GM18519 (cell line): ENCODE measurements at regions not wholly inside any gene's neighbourhood (a gene's known extent, or its start where the extent isn't known, plus 50 kb on each side); places are given as distances from the start of the nearest gene placed in this dataset.
"Not testable (repeated sequence)": the region's sequence is repeated elsewhere in the genome, so short reads cannot be mapped to it uniquely, and the experiment has no call there.

Experiments
- ATAC-seq: cut with Tn5 transposase; IDR thresholded peaks from one replicate; pipeline ENCODE4 v1.9.1; 2021; ENCODE audit warnings: mild to moderate bottlenecking, moderate library complexity; ENCODE audit not compliant: unreplicated experiment, low FRiP score

- ATAC-seq: peak; percentile 79
Measured at GRCh38 chr5:163106098-163106497, 331.3 kb upstream of the CCNG1 start.

DNA sequence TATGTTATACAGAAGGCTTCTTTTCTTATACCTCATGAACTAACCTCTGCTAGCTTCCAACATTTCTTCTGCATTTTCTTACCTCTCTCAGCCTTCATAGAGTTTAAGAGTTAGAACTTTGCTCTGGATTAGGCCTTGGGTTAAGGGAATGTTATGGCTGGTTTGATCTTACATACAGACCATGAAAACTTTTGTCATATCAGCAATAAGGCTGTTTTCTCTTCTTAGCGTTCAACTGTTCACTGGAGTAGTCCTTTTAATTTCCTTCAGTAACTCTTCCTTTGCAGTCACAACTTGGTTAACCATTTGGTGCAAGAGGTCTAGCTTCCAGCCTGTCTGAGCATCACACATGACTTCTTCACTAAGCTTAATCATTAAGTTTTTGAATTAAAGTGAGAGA lies 329.0 kb upstream of the CCNG1 start:
- ATAC-seq: no peak

DNA sequence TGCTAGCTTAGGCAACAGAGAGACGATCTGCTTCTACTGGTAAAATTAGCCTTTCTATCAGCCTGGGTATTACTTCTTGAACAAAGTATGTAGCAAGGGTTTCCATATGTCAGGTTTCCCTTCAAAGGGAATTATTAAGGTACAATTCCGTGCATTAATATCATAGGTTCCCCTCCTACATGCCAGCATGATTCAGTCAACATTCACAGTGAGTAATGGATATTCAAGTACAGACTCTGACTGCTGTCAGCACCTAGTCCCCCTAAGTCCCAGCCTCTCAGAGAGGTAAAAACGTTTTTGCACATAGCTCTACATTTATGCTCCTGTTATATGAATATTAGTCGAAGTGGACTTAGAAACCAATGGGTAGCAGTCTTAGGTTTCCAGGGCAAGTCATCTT lies 322.4 kb upstream of the CCNG1 start:
- ATAC-seq: no peak

DNA sequence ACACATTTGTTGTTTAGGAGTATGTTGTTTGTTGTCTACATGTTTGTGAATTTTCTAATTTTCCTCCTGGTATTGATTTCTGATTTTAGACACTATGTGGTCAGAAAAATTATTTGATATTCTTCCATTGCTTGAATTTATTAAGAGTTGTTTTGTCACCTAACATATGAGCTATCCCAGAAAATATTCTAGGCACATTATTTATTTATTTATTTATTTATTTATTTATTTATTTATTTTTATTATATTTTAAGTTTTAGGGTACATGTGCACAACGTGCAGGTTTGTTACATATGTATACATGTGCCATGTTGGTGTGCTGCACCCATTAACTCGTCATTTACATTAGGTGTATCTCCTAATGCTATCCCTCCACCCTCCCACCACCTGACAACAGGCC lies 320.8 kb upstream of the CCNG1 start:
- not testable (repeated sequence) for ATAC-seq

GRCh38 chr5:163134061-163134460 lies 303.3 kb upstream of the CCNG1 start:
- no peak for ATAC-seq

GRCh38 chr5:163135849-163136248 lies 301.5 kb upstream of the CCNG1 start:
- no peak for ATAC-seq

DNA sequence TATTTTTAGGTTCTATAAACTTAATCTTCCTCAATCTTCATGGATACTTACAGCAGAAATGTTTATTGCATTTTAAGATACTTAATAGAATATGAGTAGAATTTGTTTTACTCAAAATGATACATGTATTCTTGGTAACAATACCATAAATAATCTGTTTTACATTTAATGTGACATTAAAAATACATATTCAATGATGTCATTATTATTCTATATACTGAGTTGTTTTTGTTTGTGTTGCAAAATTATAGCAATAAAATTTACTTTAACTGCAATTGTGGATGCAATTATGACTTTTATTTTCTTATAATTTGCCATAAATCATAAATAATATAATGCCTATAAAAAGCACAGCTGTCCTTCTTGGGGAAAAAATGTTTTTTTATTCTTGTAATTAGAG lies 275.9 kb upstream of the CCNG1 start:
- no peak for ATAC-seq

DNA sequence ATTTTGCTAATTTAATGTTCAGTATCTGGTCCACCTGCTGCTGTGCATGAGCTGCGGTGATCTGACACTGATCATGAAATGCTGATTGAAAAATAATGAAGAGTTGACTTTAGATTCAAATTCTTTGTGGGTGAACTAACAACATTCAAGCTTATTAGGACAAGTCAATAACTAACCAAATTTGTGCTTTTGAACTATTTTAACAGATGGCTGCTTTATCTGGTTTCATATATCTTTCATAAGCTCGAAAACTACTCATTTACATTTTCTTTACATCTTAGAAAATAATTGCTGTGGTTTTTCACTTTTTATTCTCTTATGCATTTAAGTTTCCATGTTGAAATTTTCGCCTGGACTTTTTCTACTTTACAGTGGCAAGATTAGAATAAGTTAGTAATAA lies 274.8 kb upstream of the CCNG1 start:
- ATAC-seq: no peak

DNA sequence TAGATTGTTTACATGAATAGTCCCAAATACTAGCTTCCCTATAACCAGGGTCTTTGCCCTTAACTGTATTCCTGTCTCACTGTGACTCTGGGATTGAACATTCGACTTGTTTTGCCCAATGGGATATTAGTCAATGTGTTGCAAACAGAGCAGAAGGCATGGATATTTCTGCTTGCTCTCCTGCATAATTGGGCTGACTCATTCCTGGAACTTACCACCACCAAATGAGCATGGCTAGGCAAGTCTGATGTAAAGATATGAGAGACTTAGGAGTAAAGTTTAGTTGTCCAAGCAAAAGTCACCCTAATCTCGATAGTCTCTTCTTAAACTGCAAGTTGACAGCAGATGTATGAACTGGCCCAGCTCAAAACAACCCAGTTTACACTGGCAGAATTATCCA lies 273.5 kb upstream of the CCNG1 start:
- no peak for ATAC-seq

- ATAC-seq: no peak
Measured at GRCh38 chr5:163165277-163165676, 272.1 kb upstream of the CCNG1 start.

DNA sequence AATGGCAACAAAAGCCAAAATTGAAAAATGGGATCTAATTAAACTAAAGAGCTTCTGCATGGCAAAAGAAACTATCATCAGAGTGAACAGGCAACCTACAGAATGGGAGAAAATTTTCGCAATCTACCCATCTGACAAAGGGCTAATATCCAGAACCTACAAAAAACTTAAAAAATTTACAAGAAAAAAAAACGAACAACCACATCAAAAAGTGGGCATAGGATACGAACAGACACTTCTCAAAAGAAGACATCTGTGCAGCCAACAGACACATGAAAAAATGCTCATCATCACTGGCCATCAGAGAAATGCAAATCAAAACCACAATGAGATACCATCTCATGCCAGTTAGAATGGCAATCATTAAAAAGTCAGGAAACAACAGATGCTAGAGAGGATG lies 267.2 kb upstream of the CCNG1 start:
- not testable (repeated sequence) for ATAC-seq

GRCh38 chr5:163172540-163173338 lies 264.7 kb upstream of the CCNG1 start:
- no peak for ATAC-seq

- ATAC-seq: no peak
Measured at GRCh38 chr5:163177971-163178370, 259.4 kb upstream of the CCNG1 start.

DNA sequence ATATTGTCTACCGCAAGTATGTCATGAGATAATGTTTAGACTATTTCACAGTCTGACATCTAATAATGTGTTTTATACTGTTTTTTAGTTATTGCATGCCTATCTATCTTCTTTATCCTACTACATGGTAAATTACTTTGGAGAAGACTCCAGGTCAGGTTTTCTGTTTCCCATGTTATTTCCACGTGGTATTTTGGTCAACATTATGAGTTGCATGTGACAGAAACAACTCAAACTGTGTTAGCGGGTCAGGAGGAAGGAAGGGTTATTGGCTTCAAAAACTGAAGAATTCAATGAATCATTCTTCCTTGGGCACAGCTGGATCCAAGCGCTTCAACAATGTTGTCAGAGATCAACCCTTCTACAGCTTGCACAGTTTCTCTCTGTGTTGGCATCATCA lies 252.1 kb upstream of the CCNG1 start:
- ATAC-seq: no peak

DNA sequence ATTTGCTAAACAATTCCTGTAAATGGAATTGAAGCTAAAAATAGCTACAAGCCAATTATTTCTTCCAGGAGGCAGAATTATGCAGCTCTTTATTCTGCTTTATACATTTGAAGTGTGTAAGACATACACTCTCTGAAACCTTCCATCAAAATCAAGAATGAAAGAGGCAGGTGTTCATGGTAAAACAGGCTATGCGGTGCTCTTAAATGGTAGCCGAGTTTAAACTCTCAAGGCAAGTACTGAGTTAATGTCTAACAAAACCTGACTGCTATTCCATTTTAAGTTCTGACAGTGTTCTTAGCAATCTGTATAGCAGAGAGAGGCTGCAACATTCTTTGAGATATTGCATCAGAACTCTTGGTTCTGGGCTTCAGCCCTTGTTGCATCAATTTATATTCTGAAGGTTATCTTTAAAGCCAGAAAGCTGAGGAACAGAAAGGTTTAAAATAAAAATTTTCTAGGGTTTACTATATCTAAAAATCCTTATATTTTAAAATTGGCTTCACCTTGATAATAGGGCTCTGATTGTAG lies 248.3 kb upstream of the CCNG1 start:
- no peak for ATAC-seq

DNA sequence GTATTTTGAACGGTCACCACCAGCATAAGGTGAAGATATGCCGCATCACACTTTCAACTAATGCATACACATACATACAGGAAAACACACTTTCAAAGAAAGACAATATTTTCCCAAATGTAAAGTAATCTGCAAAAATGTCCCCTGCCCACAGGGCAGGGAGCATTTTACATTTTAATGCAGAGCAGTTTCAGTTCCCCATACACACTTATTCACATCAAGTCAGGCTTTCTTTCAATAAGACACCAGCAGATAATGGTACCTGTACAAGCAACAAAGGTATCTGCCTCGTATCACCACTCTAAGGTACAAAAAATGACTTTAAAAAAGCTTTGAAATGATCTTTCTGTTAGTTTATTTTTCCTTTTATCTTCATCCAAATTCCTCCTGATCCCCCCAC lies 247.1 kb upstream of the CCNG1 start:
- peak; percentile 69 for ATAC-seq

GRCh38 chr5:163190784-163191183 lies 246.6 kb upstream of the CCNG1 start:
- no peak for ATAC-seq

DNA sequence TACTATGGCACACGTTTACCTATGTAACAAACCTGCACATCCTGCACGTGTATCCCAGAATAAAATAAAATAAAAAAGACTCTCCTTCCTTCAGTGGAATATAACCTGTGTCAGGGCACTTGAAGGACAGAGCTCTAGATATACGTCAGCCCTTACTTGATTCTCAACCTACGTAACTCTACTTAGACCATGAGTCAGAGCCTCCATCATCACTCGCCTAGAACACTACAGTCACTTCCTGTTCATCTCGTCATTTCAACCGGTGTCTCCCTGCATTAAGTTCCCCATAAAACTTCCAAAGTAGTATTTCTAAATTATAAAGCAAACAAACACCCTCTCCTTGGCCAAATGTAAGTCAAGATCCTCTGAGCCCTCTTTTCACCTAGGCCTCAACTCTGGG lies 243.5 kb upstream of the CCNG1 start:
- no peak for ATAC-seq

- no peak for ATAC-seq
Measured at GRCh38 chr5:163205645-163206044, 231.8 kb upstream of the CCNG1 start.

GRCh38 chr5:163221581-163221980 lies 215.8 kb upstream of the CCNG1 start:
- no peak for ATAC-seq

DNA sequence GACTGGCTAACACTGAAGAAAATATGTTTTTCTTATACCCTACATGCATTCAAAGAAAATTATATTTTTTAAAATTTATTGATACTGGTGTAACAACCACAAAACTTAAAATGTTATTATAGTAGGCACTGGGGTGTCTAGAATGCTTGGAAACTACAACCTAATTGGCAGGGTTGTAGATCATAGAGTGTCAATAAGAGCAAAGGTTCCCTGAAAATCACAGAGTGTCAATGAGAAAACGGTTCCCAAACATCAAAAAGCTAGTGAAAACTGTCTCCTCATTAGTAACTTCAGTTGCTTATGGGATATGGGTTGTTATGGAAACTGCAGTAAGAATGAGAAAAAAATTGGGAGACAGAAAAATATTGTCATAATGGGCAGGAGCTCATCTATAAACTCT lies 214.4 kb upstream of the CCNG1 start:
- ATAC-seq: no peak

DNA sequence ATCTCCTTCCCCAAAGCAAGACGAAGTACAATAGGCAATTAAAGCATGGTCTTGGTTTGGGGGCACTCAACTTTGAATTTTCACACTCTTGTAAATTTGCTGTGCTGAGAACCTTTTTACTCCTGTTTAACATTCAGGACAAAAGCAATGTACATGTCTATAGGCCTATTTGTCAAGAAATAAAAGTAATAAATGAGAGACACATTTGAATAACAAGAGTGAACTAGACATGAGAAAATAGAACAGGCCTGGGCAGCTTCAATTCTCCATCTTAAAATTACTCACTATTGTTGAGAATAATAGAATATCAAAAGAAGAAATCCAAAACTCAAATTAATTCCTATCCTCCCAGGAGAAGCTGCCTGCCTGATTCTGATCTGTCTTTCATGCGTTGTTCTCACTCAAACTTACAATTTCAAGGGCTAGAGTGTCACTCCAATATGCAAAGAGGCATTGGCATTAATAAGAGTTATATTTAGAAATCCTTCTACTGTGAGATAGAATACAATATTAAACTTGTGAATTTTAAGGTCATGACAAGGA lies 192.9 kb upstream of the CCNG1 start:
- ATAC-seq: no peak
